OCI-LY7 (cell line): ENCODE measurements at regions not wholly inside any gene's neighbourhood (a gene's known extent, or its start where the extent isn't known, plus 50 kb on each side); places are given as distances from the start of the nearest gene placed in this dataset.

Source experiments
- BruUV-seq: library from RNA; stranded (reverse); fragments of 400-500 nt; replicated peaks from 2 replicates; lab custom pipeline; 2021; lab: Mats Ljungman, UMichigan
- CTCF ChIA-PET: fragments of 300-600 bp; sonication (Branson Sonifier 250); formaldehyde crosslinking; loops from one replicate; lab custom pipeline; 2022; ENCODE audit warnings: antibody characterized with exemption; ENCODE audit not compliant: unreplicated experiment; lab: Charles Lee
- POLR2A ChIA-PET: fragments of 300-600 bp; sonication (Branson Sonifier 250); formaldehyde crosslinking; loops from one replicate; lab custom pipeline; 2022; ENCODE audit warnings: antibody characterized with exemption; lab: Charles Lee
- DNase-seq: peaks from one replicate; pipeline ENCODE4 v3.0.0-alpha.2; 2015; ENCODE audit warnings: low spot score
- H2AFZ ChIP-seq: fragments of 200-600 bp; sonication (generic), shearing (Covaris generic); 2 replicates; pipeline ENCODE4 v1.6.1; 2014; ENCODE audit warnings: mild to moderate bottlenecking, antibody characterized with exemption, low read length, moderate library complexity
- H3K27ac ChIP-seq: fragments of 200-600 bp; sonication (generic); 2 replicates; pipeline ENCODE4 v1.5.1; 2014; ENCODE audit warnings: mixed run types, low read depth, mild to moderate bottlenecking, moderate library complexity, low read length, inconsistent platforms; ENCODE audit not compliant: poor library complexity, severe bottlenecking
- H3K36me3 ChIP-seq: fragments of 200-600 bp; sonication (generic); 2 replicates; pipeline ENCODE4 v1.6.1; 2014; ENCODE audit warnings: mild to moderate bottlenecking, antibody characterized with exemption, low read length, moderate library complexity, mixed read lengths; ENCODE audit not compliant: insufficient read depth
- H3K4me1 ChIP-seq: fragments of 200-600 bp; sonication (generic); 2 replicates; pipeline ENCODE4 v1.5.1; 2014; ENCODE audit warnings: mild to moderate bottlenecking, low read length; ENCODE audit not compliant: insufficient read depth, poor library complexity, severe bottlenecking
- H3K4me2 ChIP-seq: fragments of 200-600 bp; sonication (generic); 2 replicates; pipeline ENCODE4 v1.6.1; 2014; ENCODE audit warnings: mild to moderate bottlenecking, low read length
- H3K4me3 ChIP-seq: fragments of 200-600 bp; sonication (generic); 2 replicates; pipeline ENCODE4 v1.5.1; 2014; ENCODE audit warnings: mild to moderate bottlenecking, low read depth, low read length; ENCODE audit not compliant: poor library complexity, severe bottlenecking
- H3K79me2 ChIP-seq: fragments of 200-600 bp; sonication (generic); 2 replicates; pipeline ENCODE4 v1.6.1; 2016; ENCODE audit warnings: low read depth, mild to moderate bottlenecking, low read length, moderate library complexity, mixed read lengths; ENCODE audit not compliant: insufficient read depth
- H3K9me2 ChIP-seq: fragments of 200-600 bp; sonication (generic); 2 replicates; pipeline ENCODE4 v1.6.1; 2016; ENCODE audit warnings: mild to moderate bottlenecking, low read length, mixed read lengths; ENCODE audit not compliant: insufficient read depth
- H3K9me3 ChIP-seq: fragments of 200-600 bp; sonication (generic); 2 replicates; pipeline ENCODE4 v1.6.1; 2014; ENCODE audit warnings: mild to moderate bottlenecking, mixed run types, low read length, mixed read lengths
- H4K20me1 ChIP-seq: fragments of 200-600 bp; sonication (generic); 2 replicates; pipeline ENCODE4 v1.6.1; 2014; ENCODE audit warnings: mild to moderate bottlenecking, antibody characterized with exemption, low read length, moderate library complexity, mixed read lengths; ENCODE audit not compliant: insufficient read depth
- EZH2phosphoT487 ChIP-seq: fragments of 200-600 bp; sonication (generic); IDR thresholded peaks from 2 replicates; pipeline ENCODE4 v1.6.1; 2018; ENCODE audit warnings: low read depth, borderline replicate concordance, mild to moderate bottlenecking, mixed run types, antibody characterized with exemption, low read length, moderate library complexity, mixed read lengths
- intact Hi-C: fragments of 100-400 bp; cut with micrococcal nuclease; formaldehyde crosslinking; loops from one replicate; pipeline ENCODE4 v1.10.0; 2022; ENCODE audit not compliant: unreplicated experiment
- TF ChIP-seq, protein P1 (sequence below): fragments of 200-600 bp; sonication (generic); conservative IDR thresholded peaks from 2 replicates; pipeline ENCODE4 v1.5.1; 2014; ENCODE audit warnings: mild to moderate bottlenecking, antibody characterized with exemption, low read length, moderate library complexity, mixed read lengths

DNA sequence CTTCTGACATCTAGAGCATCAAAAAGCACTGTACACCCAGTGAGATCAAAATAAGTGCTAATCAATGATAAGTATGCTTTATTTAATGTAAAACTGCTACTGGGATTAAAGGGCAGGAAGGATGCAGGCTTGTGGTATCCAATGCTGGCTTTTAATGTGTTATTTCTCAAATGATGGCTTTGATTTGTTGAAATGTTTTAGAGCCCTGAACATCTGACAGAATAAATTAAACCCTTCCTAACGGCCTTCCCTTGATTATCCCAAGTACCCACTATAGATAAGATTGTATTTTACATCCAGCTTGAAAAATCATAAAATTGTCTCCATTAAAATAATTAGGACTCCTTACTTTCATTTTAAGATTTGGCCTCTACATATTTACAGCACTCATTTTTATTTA lies 382.9 kb downstream of the HNRNPD start:
- BruUV-seq: no TSS peak
- Histone ChIP-seq H3K9me2 (no peaks in the 10 kb centered on the region), H2AFZ (peak overlapping the region; percentile 16; the same call in 1 of the 2 replicates), H4K20me1 (no peaks in the 10 kb centered on the region), H3K4me1 (peaks cover 3% of the 10 kb centered on the region), H3K4me3 (no peak overlapping the region), H3K79me2 (no peaks in the 10 kb centered on the region), H3K27ac (no peak overlapping the region), H3K36me3 (no peaks in the 10 kb centered on the region; the same call in 1 of the 2 replicates), H3K4me2 (no peak overlapping the region), H3K9me3 (no peaks in the 10 kb centered on the region)
- TF ChIP-seq, protein P1, sequence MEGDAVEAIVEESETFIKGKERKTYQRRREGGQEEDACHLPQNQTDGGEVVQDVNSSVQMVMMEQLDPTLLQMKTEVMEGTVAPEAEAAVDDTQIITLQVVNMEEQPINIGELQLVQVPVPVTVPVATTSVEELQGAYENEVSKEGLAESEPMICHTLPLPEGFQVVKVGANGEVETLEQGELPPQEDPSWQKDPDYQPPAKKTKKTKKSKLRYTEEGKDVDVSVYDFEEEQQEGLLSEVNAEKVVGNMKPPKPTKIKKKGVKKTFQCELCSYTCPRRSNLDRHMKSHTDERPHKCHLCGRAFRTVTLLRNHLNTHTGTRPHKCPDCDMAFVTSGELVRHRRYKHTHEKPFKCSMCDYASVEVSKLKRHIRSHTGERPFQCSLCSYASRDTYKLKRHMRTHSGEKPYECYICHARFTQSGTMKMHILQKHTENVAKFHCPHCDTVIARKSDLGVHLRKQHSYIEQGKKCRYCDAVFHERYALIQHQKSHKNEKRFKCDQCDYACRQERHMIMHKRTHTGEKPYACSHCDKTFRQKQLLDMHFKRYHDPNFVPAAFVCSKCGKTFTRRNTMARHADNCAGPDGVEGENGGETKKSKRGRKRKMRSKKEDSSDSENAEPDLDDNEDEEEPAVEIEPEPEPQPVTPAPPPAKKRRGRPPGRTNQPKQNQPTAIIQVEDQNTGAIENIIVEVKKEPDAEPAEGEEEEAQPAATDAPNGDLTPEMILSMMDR: no peak
- TF ChIP-seq EZH2phosphoT487: no peak
- intact Hi-C loops: no loop called here
- CTCF ChIA-PET: no interaction called here
- POLR2A ChIA-PET: interaction anchor here (0.7 kb wide), 1 partner anchor 1632 kb away, joined by 3 read pairs; no protein-coding TSS in a partner anchor
- no peak for DNase-seq

DNA sequence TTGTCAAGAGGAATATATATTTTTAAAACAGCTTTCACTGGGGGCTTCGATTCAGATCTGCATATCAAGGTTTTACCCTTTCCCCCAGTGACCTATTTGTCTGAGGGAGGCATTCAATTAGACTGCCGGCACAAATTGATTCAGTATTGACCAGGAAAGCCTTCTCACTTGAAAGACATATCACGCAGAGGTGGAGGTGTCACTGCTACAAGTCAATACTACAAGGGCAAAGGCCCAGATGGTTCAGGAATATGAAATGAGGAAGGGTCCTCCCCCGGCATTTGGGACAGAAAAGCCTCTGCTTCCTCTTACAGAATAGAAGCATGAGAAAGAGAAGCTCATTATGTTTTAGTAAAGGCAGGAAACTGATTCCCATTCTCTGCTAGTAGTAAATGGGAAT lies 383.6 kb downstream of the HNRNPD start:
- CTCF ChIA-PET: no interaction called here
- no peak for DNase-seq
- Histone ChIP-seq H3K36me3 (no peaks in the 10 kb centered on the region; the same call in 1 of the 2 replicates), H3K9me3 (no peaks in the 10 kb centered on the region), H3K27ac (no peak overlapping the region), H3K4me2 (no peak overlapping the region), H3K4me3 (no peak overlapping the region), H2AFZ (peak overlapping the region; percentile 16; the same call in 1 of the 2 replicates), H3K4me1 (peaks cover 9% of the 10 kb centered on the region), H3K79me2 (no peaks in the 10 kb centered on the region), H3K9me2 (no peaks in the 10 kb centered on the region), H4K20me1 (no peaks in the 10 kb centered on the region)
- no peak for TF ChIP-seq EZH2phosphoT487
- TF ChIP-seq, protein P1: no peak
- BruUV-seq: no TSS peak
- POLR2A ChIA-PET: no interaction called here
- intact Hi-C loops: no loop called here

DNA sequence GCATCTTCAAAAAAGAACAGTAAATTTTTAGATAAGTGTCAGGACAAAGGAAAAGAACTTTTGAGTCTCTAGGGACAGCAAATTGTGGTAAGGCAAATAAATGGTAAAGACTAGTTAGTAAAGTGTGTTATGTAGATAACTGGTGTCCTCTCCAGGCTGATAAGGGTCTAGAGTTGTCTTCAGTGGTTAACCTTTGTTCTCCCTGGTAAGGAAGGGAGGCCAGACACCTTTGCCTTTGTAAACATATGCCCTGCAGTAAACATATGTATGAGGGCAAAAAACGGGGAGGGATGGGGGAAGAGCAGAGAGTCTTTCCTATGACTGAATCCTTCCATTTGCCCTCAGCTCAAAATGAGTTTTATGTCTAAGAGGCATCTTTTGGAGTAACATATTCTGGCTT lies 384.6 kb downstream of the HNRNPD start:
- no TSS peak for BruUV-seq

More for the DNA sequence above, 384.6 kb downstream of the HNRNPD start:
- Histone ChIP-seq H3K9me3 (no peaks in the 10 kb centered on the region), H3K27ac (no peak overlapping the region), H2AFZ (no peak overlapping the region), H3K36me3 (no peaks in the 10 kb centered on the region; the same call in 1 of the 2 replicates), H3K79me2 (no peaks in the 10 kb centered on the region), H3K9me2 (no peaks in the 10 kb centered on the region), H3K4me1 (peaks cover 16% of the 10 kb centered on the region), H4K20me1 (no peaks in the 10 kb centered on the region), H3K4me3 (no peak overlapping the region), H3K4me2 (no peak overlapping the region)
- ChIA-PET POLR2A (interaction anchor here (0.6 to 1.5 kb wide), 3 partner anchors 17 to 769 kb away, joined by 3 to 6 read pairs (median 3); no protein-coding TSS in a partner anchor), CTCF (no interaction called here)
- no peak for TF ChIP-seq EZH2phosphoT487
- TF ChIP-seq, protein P1: no peak
- intact Hi-C loops: no loop called here
- DNase-seq: no peak
